ENCODE measurements at regions not wholly inside any gene's neighbourhood (a gene's known extent, or its start where the extent isn't known, plus 50 kb on each side); places are given as distances from the start of the nearest gene placed in this dataset.
A peak's percentile ranks its signal among the peaks of the same experiment; 100 is the strongest.
"Not testable (repeated sequence)": the region's sequence is repeated elsewhere in the genome, so short reads cannot be mapped to it uniquely, and the experiment has no call there.

DNA sequence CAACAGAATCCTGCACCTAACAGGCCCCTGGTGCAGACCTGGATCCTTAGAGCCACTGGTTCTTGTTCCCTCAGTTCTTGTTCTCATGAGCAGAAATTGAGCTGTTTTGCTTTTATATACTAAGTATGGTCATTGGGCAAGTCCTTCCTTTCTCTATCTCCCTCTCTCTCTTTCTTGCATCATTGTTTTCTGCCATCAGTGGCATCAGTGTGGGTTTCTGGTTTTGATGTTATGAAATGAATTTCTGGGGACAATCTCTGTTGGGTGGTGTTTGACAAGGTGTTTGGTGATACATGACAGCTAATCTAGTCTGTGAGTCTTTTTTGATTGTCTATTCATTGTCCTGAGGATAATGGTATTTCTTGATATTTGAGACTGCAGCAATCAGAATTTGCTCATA is 168.0 kb upstream of the NOTCH2NLA start:
- H3K36me3 ChIP-seq (ENCODE audit: insufficient read depth, low read length); H3K79me2 ChIP-seq (ENCODE audit: low read length); H3K4me3 ChIP-seq (ENCODE audit: low read length); H3K27ac ChIP-seq (ENCODE audit: low read length); H2AFZ ChIP-seq (ENCODE audit: low read length); H4K20me1 ChIP-seq (ENCODE audit: insufficient read depth, low read depth, low read length); H3K4me1 ChIP-seq (ENCODE audit: low read length); H3K27me3 ChIP-seq (ENCODE audit: low read length); DNase-seq; H3K9me2 ChIP-seq (replicated peaks; ENCODE audit: insufficient read depth, low read length); H3K4me2 ChIP-seq (ENCODE audit: low read depth, low read length, poor library complexity, severe bottlenecking); H3K9me3 ChIP-seq (ENCODE audit: low read length); H3K9ac ChIP-seq (ENCODE audit: low read length): not testable (repeated sequence)

DNA sequence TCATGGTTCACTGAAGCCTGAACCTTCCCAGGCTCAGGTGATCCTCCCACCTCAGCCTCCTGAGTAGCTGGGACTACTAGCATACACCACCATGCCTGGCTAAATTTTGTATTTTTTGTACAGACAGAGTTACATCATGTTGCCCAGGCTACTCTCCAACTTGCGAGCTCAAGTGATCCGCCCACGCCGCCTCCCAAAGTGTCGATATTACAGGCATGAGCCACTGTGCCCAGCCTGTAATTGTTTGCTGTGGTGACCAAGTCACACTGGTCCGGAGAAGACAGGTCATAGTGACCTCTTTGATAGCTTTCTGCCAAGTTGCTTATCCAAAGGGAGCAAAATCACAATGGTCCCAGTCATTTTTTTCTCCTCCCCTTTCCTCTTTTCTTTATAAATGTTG is 167.4 kb upstream of the NOTCH2NLA start:
- DNase-seq; H3K27me3 ChIP-seq (ENCODE audit: low read length); H3K4me1 ChIP-seq (ENCODE audit: low read length); H3K27ac ChIP-seq (ENCODE audit: low read length); H3K79me2 ChIP-seq (ENCODE audit: low read length); H2AFZ ChIP-seq (ENCODE audit: low read length); H3K4me2 ChIP-seq (ENCODE audit: low read depth, low read length, poor library complexity, severe bottlenecking); H3K36me3 ChIP-seq (ENCODE audit: insufficient read depth, low read length); H3K9me3 ChIP-seq (ENCODE audit: low read length); H4K20me1 ChIP-seq (ENCODE audit: insufficient read depth, low read depth, low read length); H3K9me2 ChIP-seq (replicated peaks; ENCODE audit: insufficient read depth, low read length); H3K4me3 ChIP-seq (ENCODE audit: low read length); H3K9ac ChIP-seq (ENCODE audit: low read length): not testable (repeated sequence)

DNA sequence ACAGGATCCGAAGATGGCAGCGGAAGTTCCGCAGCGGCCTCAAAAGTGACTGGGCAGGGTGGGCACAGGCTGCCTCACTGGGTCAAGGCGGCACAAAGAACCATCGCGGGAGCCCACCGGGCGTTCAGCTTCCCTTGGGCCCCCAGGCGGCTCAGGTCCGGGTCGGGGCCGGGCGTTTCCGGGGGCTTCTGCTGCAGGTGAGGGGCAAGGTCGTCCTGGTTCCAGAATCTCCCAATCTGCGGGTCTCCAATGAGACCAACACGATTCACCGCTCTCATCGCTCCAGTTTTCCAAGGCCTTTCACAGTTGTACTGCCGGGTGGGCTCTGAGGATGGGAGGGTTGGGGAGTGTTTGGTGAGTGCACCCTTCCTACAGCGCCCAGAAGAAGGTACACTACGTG is 165.0 kb upstream of the NOTCH2NLA start:
- not testable (repeated sequence) for H3K79me2 ChIP-seq (ENCODE audit: low read length); H3K27ac ChIP-seq (ENCODE audit: low read length); H2AFZ ChIP-seq (ENCODE audit: low read length); H3K9ac ChIP-seq (ENCODE audit: low read length); H3K9me2 ChIP-seq (replicated peaks; ENCODE audit: insufficient read depth, low read length); H3K4me2 ChIP-seq (ENCODE audit: low read depth, low read length, poor library complexity, severe bottlenecking); H3K27me3 ChIP-seq (ENCODE audit: low read length); H3K4me3 ChIP-seq (ENCODE audit: low read length); H3K9me3 ChIP-seq (ENCODE audit: low read length); H3K36me3 ChIP-seq (ENCODE audit: insufficient read depth, low read length); H3K4me1 ChIP-seq (ENCODE audit: low read length); H4K20me1 ChIP-seq (ENCODE audit: insufficient read depth, low read depth, low read length); DNase-seq

GRCh38 chr1:146393154-146393553 is 164.3 kb upstream of the NOTCH2NLA start:
- not testable (repeated sequence) for H3K4me2 ChIP-seq (ENCODE audit: low read depth, low read length, poor library complexity, severe bottlenecking); H3K9me2 ChIP-seq (replicated peaks; ENCODE audit: insufficient read depth, low read length); H3K9ac ChIP-seq (ENCODE audit: low read length); H3K9me3 ChIP-seq (ENCODE audit: low read length); H3K27me3 ChIP-seq (ENCODE audit: low read length); H3K4me3 ChIP-seq (ENCODE audit: low read length); H2AFZ ChIP-seq (ENCODE audit: low read length); H3K36me3 ChIP-seq (ENCODE audit: insufficient read depth, low read length); DNase-seq; H3K27ac ChIP-seq (ENCODE audit: low read length); H3K4me1 ChIP-seq (ENCODE audit: low read length); H3K79me2 ChIP-seq (ENCODE audit: low read length); H4K20me1 ChIP-seq (ENCODE audit: insufficient read depth, low read depth, low read length)

GRCh38 chr1:146389178-146389577 is 160.4 kb upstream of the NOTCH2NLA start:
- peak; percentile 39 for DNase-seq
- H3K27ac ChIP-seq (ENCODE audit: low read length); H3K36me3 ChIP-seq (ENCODE audit: insufficient read depth, low read length): not testable (repeated sequence)

DNA sequence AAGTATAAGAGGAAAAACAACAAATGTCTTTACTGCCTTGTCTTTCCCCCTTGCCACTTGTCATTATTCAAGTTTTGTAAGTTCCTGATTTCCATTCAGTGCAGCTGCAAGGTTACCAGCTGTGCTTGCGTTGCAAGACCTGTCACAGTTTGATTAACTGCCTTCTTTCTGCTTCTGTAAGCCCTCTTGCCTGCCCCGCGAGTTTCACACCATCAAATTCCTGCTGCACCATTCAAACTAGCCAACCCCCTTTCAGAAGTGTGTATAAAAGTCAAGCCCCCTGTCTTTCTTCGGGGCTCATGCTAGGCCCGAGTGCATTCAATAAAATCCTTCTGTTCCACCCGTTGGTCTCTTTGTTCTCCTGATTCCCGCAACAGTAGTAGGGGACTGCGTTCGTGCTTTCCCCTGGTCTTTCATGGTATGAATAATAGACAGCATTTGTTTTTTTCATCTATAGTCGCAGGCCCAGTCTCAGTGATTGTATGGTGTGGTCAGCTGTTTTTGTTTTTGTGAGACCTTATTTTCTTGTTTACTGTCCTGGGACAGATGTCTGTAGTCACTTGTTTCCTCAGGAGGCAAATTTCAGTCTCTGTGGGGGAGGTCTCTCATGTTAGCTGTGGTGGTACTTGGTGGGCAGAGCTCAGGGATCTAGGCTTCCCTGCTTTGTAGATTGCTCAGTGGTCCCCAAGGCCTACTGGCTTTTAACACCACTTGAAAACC is 159.1 kb upstream of the NOTCH2NLA start:
- not testable (repeated sequence) for H4K20me1 ChIP-seq (ENCODE audit: insufficient read depth, low read depth, low read length); H3K9me3 ChIP-seq (ENCODE audit: low read length); H2AFZ ChIP-seq (ENCODE audit: low read length); H3K36me3 ChIP-seq (ENCODE audit: insufficient read depth, low read length); H3K79me2 ChIP-seq (ENCODE audit: low read length); H3K9me2 ChIP-seq (replicated peaks; ENCODE audit: insufficient read depth, low read length); H3K27me3 ChIP-seq (ENCODE audit: low read length)
- H3K4me1 ChIP-seq (ENCODE audit: low read length), result peaks cover 11% of the 10 kb centered on the region
- H3K9ac ChIP-seq (ENCODE audit: low read length), result peak overlapping the region; percentile 66
- peak overlapping the region; percentile 96 for H3K27ac ChIP-seq (ENCODE audit: low read length)
- H3K4me3 ChIP-seq (ENCODE audit: low read length), result peak overlapping the region; percentile 52; the same call in 1 of the 2 replicates
- DNase-seq, result peak; percentile 78
- peak overlapping the region; percentile 62 for H3K4me2 ChIP-seq (ENCODE audit: low read depth, low read length, poor library complexity, severe bottlenecking)

More at GRCh38 chr1:146389178-146389577, 160.4 kb upstream of the NOTCH2NLA start:
- not testable (repeated sequence) for H3K9me3 ChIP-seq (ENCODE audit: low read length); H3K9ac ChIP-seq (ENCODE audit: low read length); H3K79me2 ChIP-seq (ENCODE audit: low read length); H4K20me1 ChIP-seq (ENCODE audit: insufficient read depth, low read depth, low read length); H3K4me3 ChIP-seq (ENCODE audit: low read length); H3K9me2 ChIP-seq (replicated peaks; ENCODE audit: insufficient read depth, low read length); H3K4me2 ChIP-seq (ENCODE audit: low read depth, low read length, poor library complexity, severe bottlenecking); H2AFZ ChIP-seq (ENCODE audit: low read length); H3K27me3 ChIP-seq (ENCODE audit: low read length)
- peaks cover 11% of the 10 kb centered on the region for H3K4me1 ChIP-seq (ENCODE audit: low read length)

- H3K4me2 ChIP-seq (ENCODE audit: low read depth, low read length, poor library complexity, severe bottlenecking), result peak overlapping the region; percentile 73
- H3K4me3 ChIP-seq (ENCODE audit: low read length), result peak overlapping the region; percentile 62; the same call in 1 of the 2 replicates
- peak overlapping the region; percentile 96 for H3K27ac ChIP-seq (ENCODE audit: low read length)
- not testable (repeated sequence) for H4K20me1 ChIP-seq (ENCODE audit: insufficient read depth, low read depth, low read length); H3K9me3 ChIP-seq (ENCODE audit: low read length); H3K79me2 ChIP-seq (ENCODE audit: low read length); H2AFZ ChIP-seq (ENCODE audit: low read length); H3K27me3 ChIP-seq (ENCODE audit: low read length); H3K9me2 ChIP-seq (replicated peaks; ENCODE audit: insufficient read depth, low read length); H3K36me3 ChIP-seq (ENCODE audit: insufficient read depth, low read length)
- DNase-seq, result peak; percentile 95
- peaks cover 11% of the 10 kb centered on the region for H3K4me1 ChIP-seq (ENCODE audit: low read length)
- peak overlapping the region; percentile 73 for H3K9ac ChIP-seq (ENCODE audit: low read length)
These were observed 158.3 kb upstream of the NOTCH2NLA start for GRCh38 chr1:146386851-146387749.

DNA sequence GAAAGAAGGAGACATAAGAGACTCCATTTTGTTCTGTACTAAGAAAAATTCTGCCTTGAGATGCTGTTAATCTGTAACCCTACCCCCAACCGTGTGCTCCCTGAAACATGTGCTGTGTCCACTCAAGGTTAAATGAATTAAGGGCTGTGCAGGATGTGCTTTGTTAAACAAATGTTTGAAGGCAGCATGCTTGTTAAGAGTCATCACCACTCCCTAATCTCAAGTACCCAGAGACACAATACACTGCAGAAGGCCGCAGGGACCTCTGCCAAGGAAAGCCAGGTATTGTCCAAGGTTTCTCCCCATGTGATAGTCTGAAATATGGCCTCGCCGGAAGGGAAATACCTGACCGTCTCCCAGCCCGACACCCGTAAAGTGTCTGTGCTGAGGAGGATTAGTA is 152.4 kb upstream of the NOTCH2NLA start:
- H3K9ac ChIP-seq (ENCODE audit: low read length); H3K36me3 ChIP-seq (ENCODE audit: insufficient read depth, low read length); H3K9me3 ChIP-seq (ENCODE audit: low read length); H3K4me3 ChIP-seq (ENCODE audit: low read length); H4K20me1 ChIP-seq (ENCODE audit: insufficient read depth, low read depth, low read length); H3K9me2 ChIP-seq (replicated peaks; ENCODE audit: insufficient read depth, low read length); H3K27me3 ChIP-seq (ENCODE audit: low read length); H2AFZ ChIP-seq (ENCODE audit: low read length); H3K79me2 ChIP-seq (ENCODE audit: low read length); H3K4me2 ChIP-seq (ENCODE audit: low read depth, low read length, poor library complexity, severe bottlenecking): not testable (repeated sequence)
- DNase-seq, result peak; percentile 69
- Histone ChIP-seq H3K27ac (ENCODE audit: low read length) (peak overlapping the region; percentile 52), H3K4me1 (ENCODE audit: low read length) (peaks cover 18% of the 10 kb centered on the region)
